ENCODE measurements at regions not wholly inside any gene's neighbourhood (a gene's known extent, or its start where the extent isn't known, plus 50 kb on each side); places are given as distances from the start of the nearest gene placed in this dataset.
"Not testable (repeated sequence)": the region's sequence is repeated elsewhere in the genome, so short reads cannot be mapped to it uniquely, and the experiment has no call there.

DNA sequence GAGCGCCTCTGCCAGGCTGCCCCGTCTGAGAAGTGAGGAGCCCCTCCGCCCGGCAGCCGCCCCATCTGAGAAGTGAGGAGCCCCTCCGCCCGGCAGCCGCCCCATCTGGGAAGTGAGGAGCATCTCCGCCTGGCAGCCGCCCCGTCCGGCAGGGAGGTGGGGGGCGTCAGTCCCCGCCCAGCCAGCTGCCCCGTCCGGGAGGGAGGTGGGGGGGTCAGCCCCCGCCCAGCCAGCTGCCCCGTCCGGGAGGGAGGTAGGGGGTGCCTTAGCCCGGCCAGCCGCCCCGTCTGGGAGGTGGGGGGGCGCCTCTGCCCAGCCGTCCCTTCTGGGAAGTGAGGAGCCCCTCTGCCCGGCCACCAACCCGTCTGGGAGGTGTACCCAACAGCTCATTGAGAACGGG lies 75.4 kb upstream of the DIO2 start:
- DNase-seq = not testable (repeated sequence)

GRCh38 chr14:80278293-80279023 lies 67.2 kb upstream of the DIO2 start:
- no peak for DNase-seq

DNA sequence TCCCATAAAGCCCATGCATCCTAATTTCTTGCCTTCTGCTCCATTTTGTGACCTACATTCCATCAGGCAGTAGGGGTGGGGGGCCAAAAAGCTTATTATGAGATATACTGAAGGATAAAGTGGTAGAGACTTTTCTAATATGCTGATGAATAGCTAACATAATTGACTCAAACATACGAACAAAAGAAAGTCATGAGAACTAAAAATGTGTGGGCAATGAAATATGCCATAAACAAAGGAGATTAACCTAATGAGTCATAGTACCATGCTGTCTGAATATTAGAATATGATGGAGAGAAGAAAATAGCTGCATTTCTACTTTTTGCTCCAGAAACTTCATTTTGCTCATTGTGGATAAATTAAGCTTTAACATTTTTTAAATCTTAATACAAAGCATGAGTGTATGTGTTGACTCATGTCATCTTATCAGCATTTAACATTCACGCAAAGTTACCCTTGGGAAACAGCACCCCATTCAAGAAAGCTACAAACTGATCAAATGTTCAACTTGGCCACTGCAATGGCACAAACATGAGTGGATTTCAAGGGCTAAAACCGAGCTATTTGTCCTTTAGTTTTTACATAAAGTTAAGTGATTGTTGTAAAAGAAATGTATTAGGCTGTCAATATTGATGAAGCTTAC lies 64.0 kb upstream of the DIO2 start:
- DNase-seq = no peak

GRCh38 chr14:80274310-80274709 lies 63.0 kb upstream of the DIO2 start:
- not testable (repeated sequence) for DNase-seq

GRCh38 chr14:80271389-80271788 lies 60.1 kb upstream of the DIO2 start:
- no peak for DNase-seq

DNA sequence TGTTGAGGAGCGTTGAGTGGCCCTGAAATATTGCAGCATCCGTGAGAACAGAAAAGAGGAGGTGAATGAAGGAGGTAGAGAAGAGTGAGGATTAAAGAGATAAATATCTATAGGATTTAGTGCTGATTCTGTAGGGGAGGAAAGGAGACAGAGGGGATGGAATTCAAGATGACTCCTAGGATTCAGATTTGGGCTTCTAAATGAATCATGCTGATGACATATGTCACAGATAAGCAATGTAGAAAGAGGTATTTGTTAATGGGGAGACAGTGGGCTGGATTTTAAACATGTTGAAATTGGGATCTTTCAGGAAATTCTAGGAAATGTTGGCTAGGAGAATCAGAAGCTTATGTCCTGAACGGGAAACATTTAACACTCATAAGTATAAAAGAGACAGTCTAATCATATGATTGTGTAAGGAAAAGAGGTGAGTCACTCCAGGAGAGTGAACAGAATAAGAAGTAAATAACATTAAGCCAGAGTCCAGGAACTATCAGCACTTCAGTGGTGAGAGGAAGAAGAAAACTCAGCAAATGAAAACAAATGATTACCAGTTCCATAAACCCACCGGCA lies 58.1 kb upstream of the DIO2 start:
- no peak for DNase-seq

DNA sequence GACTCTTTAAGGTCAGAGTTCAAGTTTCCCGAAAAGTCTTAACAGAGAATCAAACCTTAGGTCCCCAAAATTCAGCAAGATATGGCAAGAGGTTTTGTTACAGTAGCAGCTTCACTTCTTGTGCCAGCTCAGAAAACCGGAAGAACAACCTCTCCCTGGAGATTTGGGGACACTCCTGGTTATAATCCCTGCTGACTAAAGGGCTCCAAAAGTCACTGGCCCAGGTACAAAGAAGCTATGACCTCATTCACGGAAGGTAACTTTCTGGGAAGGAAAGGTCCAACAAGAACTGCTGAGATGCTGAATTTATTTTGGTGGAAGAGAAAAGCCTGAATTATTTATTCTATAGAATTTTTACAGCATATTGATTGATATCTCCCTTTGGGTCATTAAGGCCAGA lies 55.6 kb upstream of the DIO2 start:
- no peak for DNase-seq

DNA sequence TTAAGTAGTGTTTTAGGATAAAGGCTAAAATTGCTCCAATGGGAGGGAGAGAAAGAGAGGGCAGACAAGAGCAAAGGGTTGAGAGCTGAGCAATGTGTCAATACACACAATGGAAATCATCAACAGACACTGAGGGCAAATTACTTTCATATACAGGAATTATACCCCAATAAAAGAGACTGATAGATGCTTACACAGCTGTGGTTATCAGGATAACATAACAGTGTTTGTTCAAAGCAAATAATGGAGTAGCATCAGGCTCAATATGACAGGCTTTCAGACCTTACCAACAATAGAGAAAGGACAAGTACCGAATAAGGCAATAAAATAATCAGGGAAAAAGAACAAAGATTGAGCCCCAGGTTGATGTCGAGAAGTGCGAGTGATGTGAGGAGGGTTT lies 53.4 kb upstream of the DIO2 start:
- DNase-seq = peak; percentile 58

Measured in NCI-H69 (cell line).